Keratinocyte (primary cell): ENCODE measurements at regions not wholly inside any gene's neighbourhood (a gene's known extent, or its start where the extent isn't known, plus 50 kb on each side); places are given as distances from the start of the nearest gene placed in this dataset.

Experiments used
- DNase-seq: peaks from one replicate; pipeline ENCODE4 v3.0.0-alpha.2; 2011; ENCODE audit warnings: low read depth, missing footprints, low spot score
- FAIRE-seq: peaks from 2 replicates; lab custom pipeline; 2011; peaks lifted over from hg19 to GRCh38; lab: Jason Lieb, UNC
- H2AFZ ChIP-seq: 2 replicates; pipeline ENCODE4 v1.6.0; 2012; ENCODE audit warnings: low read length, control low read depth, inconsistent platforms; ENCODE audit not compliant: control insufficient read depth
- H3K27ac ChIP-seq: 2 replicates; pipeline ENCODE4 v1.5.1; 2011; ENCODE audit warnings: low read length; ENCODE audit not compliant: control insufficient read depth, insufficient read depth
- H3K27me3 ChIP-seq: 3 replicates; pipeline ENCODE4 v1.6.0; 2011; ENCODE audit warnings: low read length; ENCODE audit not compliant: control insufficient read depth, insufficient read depth; ENCODE audit errors: extremely low read depth
- H3K36me3 ChIP-seq, 2 experiments: 2 replicates in 1 of 2; 3 replicates in 1 of 2; pipeline ENCODE4 v1.5.1; 2011; ENCODE audit warnings: low read length in 2 of 2, mild to moderate bottlenecking in 1 of 2; ENCODE audit not compliant: control insufficient read depth in 2 of 2, insufficient read depth in 2 of 2; ENCODE audit errors: extremely low read depth in 1 of 2
- H3K4me1 ChIP-seq: 3 replicates; pipeline ENCODE4 v1.5.1; 2011; ENCODE audit warnings: low read length; ENCODE audit not compliant: control insufficient read depth, insufficient read depth; ENCODE audit errors: extremely low read depth
- H3K4me2 ChIP-seq: 3 replicates; pipeline ENCODE4 v1.6.0; 2011; ENCODE audit warnings: low read depth, low read length; ENCODE audit not compliant: control insufficient read depth, insufficient read depth; ENCODE audit errors: extremely low read depth
- H3K4me3 ChIP-seq, 3 experiments: fragments of 200-600 bp in 1 of 3; sonication (generic) in 1 of 3; 2 replicates in 2 of 3; 3 replicates in 1 of 3; pipeline ENCODE4 v1.5.1; 2011 to 2016; ENCODE audit warnings: low read length in 3 of 3, mild to moderate bottlenecking in 3 of 3, control low read depth in 2 of 3, inconsistent platforms in 1 of 3, low read depth in 1 of 3, mixed read lengths in 1 of 3, mixed run types in 1 of 3, moderate library complexity in 1 of 3; ENCODE audit not compliant: control insufficient read depth in 2 of 3, insufficient read depth in 2 of 3; ENCODE audit errors: extremely low read depth in 1 of 3
- H3K79me2 ChIP-seq: 2 replicates; pipeline ENCODE4 v1.6.0; 2012; ENCODE audit warnings: low read length; ENCODE audit not compliant: control insufficient read depth, insufficient read depth
- H3K9ac ChIP-seq: 3 replicates; pipeline ENCODE4 v1.6.0; 2011; ENCODE audit warnings: low read length; ENCODE audit not compliant: control insufficient read depth, insufficient read depth; ENCODE audit errors: extremely low read depth
- H3K9me1 ChIP-seq: 3 replicates; pipeline ENCODE4 v1.6.0; 2011; ENCODE audit warnings: low read length; ENCODE audit not compliant: control insufficient read depth, insufficient read depth; ENCODE audit errors: extremely low read depth
- H3K9me3 ChIP-seq: 2 replicates; pipeline ENCODE4 v1.5.1; 2012; ENCODE audit warnings: low read depth, low read length; ENCODE audit not compliant: control insufficient read depth
- H4K20me1 ChIP-seq: 3 replicates; pipeline ENCODE4 v1.6.0; 2011; ENCODE audit warnings: low read length; ENCODE audit not compliant: control insufficient read depth, insufficient read depth; ENCODE audit errors: extremely low read depth
- CTCF ChIP-seq, 3 experiments: IDR thresholded peaks in 1 of 3; conservative IDR thresholded peaks in 1 of 3; optimal IDR thresholded peaks in 1 of 3; 2 replicates in 2 of 3; 3 replicates in 1 of 3; pipeline versions ENCODE3 to v1.5.1; 2011; ENCODE audit warnings: low read length in 3 of 3, mild to moderate bottlenecking in 3 of 3, moderate library complexity in 2 of 3, control low read depth in 1 of 3, inconsistent platforms in 1 of 3; ENCODE audit not compliant: insufficient read depth in 2 of 3; ENCODE audit errors: extremely low read depth in 1 of 3
- EZH2 ChIP-seq: IDR thresholded peaks from one replicate; pipeline ENCODE4 v1.6.1; 2012; ENCODE audit warnings: inconsistent platforms, mild to moderate bottlenecking, low read length, moderate library complexity
- dilution Hi-C: fragments of 300-500 bp; cut with MboI; formaldehyde crosslinking; loops from one replicate; pipeline ENCODE4 v1.7.0; 2020; ENCODE audit warnings: low sequenced_read_pairs; ENCODE audit not compliant: extremely low pct_ligation_motif_present

- Histone ChIP-seq H3K4me1 (peaks cover 7% of the 10 kb centered on the region), H4K20me1 (no peaks in the 10 kb centered on the region), H3K4me2 (peak overlapping the region; percentile 80), H3K27ac (no peak overlapping the region), H3K27me3 (no peaks in the 10 kb centered on the region), H3K9me1 (no peaks in the 10 kb centered on the region), H2AFZ (peak overlapping the region; percentile 99), H3K9me3 (no peaks in the 10 kb centered on the region), H3K36me3 (no peaks in the 10 kb centered on the region), H3K4me3 (peak overlapping the region in 2 of 3 experiments; percentile 46 to 70), H3K79me2 (peaks cover 4% of the 10 kb centered on the region), H3K9ac (peak overlapping the region; percentile 62)
- no peak for TF ChIP-seq EZH2
- no peak for TF ChIP-seq CTCF (optimal IDR thresholded peaks at IDR 0.05 in 1 of 3, IDR thresholded peaks at IDR 0.05 in 1 of 3, conservative IDR thresholded peaks at IDR 0.05 in 1 of 3; ENCODE audit: extremely low read depth in 1 of 3, insufficient read depth in 2 of 3, low read length in 3 of 3)
- no peak for DNase-seq
- no peak for FAIRE-seq
- dilution Hi-C loops = no loop called here
Observed at GRCh38 chr2:144333143-144333555, 186.8 kb downstream of the ZEB2 start.

GRCh38 chr2:144332356-144333142 lies 187.4 kb downstream of the ZEB2 start:
- H2AFZ ChIP-seq = peak overlapping the region; percentile 99
- no peaks in the 10 kb centered on the region for H3K9me3 ChIP-seq
- H3K4me2 ChIP-seq = peak overlapping the region; percentile 80
- peak overlapping the region; percentile 87 for H3K9ac ChIP-seq
- H3K4me1 ChIP-seq = peaks cover 6% of the 10 kb centered on the region
- TF ChIP-seq EZH2 = no peak
- TF ChIP-seq CTCF (optimal IDR thresholded peaks at IDR 0.05 in 1 of 3, IDR thresholded peaks at IDR 0.05 in 1 of 3, conservative IDR thresholded peaks at IDR 0.05 in 1 of 3; ENCODE audit: extremely low read depth in 1 of 3, insufficient read depth in 2 of 3, low read length in 3 of 3) = no peak
- peak overlapping the region; percentile 70 to 88 (median 81) for H3K4me3 ChIP-seq
- H3K27ac ChIP-seq = peak overlapping the region; percentile 23
- peaks cover 4% of the 10 kb centered on the region for H3K79me2 ChIP-seq
- H3K36me3 ChIP-seq = no peaks in the 10 kb centered on the region
- FAIRE-seq (no peak), DNase-seq (no peak)
- no peaks in the 10 kb centered on the region for H3K9me1 ChIP-seq
- dilution Hi-C loops = no loop called here
- no peaks in the 10 kb centered on the region for H3K27me3 ChIP-seq
- H4K20me1 ChIP-seq = no peaks in the 10 kb centered on the region
